Neural crest cell (in vitro differentiated cells): ENCODE measurements at regions not wholly inside any gene's neighbourhood (a gene's known extent, or its start where the extent isn't known, plus 50 kb on each side); places are given as distances from the start of the nearest gene placed in this dataset.

Source experiments
- DNase-seq: peaks from one replicate; pipeline ENCODE4 v3.0.0; 2021; ENCODE audit warnings: low read depth, mixed read lengths, low spot score
- H3K27ac Mint-ChIP-seq: one replicate; pipeline ENCODE4 v1.8.0; 2021; ENCODE audit warnings: mild to moderate bottlenecking, mixed read lengths; ENCODE audit not compliant: unreplicated experiment
- H3K27me3 Mint-ChIP-seq: 2 replicates; pipeline ENCODE4 v1.8.0; 2021; ENCODE audit warnings: low read depth, mild to moderate bottlenecking, mixed read lengths
- H3K36me3 Mint-ChIP-seq: 2 replicates; pipeline ENCODE4 v1.8.0; 2021; ENCODE audit warnings: low read depth, mild to moderate bottlenecking, mixed read lengths
- H3K4me1 Mint-ChIP-seq: 2 replicates; pipeline ENCODE4 v1.8.0; 2021; ENCODE audit warnings: mixed read lengths
- H3K4me3 Mint-ChIP-seq: one replicate; pipeline ENCODE4 v1.8.0; 2021; ENCODE audit warnings: mild to moderate bottlenecking, mixed read lengths
- H3K9me3 Mint-ChIP-seq: 2 replicates; pipeline ENCODE4 v1.8.0; 2021; ENCODE audit warnings: mixed read lengths
- TF ChIP-seq, protein P1 (sequence below): fragments of 200-600 bp; sonication (generic); conservative IDR thresholded peaks from 2 replicates; pipeline ENCODE4 v1.5.0; 2021; ENCODE audit warnings: antibody characterized with exemption, mild to moderate bottlenecking

GRCh38 chr1:232487236-232487635 lies 142.7 kb downstream of the SIPA1L2 start:
- Mint-ChIP-seq H3K9me3 (no peaks in the 10 kb centered on the region), H3K27ac (no peak overlapping the region), H3K4me1 (no peaks in the 10 kb centered on the region), H3K27me3 (no peaks in the 10 kb centered on the region), H3K36me3 (peaks cover 31% of the 10 kb centered on the region), H3K4me3 (no peak overlapping the region)
- TF ChIP-seq, protein P1, sequence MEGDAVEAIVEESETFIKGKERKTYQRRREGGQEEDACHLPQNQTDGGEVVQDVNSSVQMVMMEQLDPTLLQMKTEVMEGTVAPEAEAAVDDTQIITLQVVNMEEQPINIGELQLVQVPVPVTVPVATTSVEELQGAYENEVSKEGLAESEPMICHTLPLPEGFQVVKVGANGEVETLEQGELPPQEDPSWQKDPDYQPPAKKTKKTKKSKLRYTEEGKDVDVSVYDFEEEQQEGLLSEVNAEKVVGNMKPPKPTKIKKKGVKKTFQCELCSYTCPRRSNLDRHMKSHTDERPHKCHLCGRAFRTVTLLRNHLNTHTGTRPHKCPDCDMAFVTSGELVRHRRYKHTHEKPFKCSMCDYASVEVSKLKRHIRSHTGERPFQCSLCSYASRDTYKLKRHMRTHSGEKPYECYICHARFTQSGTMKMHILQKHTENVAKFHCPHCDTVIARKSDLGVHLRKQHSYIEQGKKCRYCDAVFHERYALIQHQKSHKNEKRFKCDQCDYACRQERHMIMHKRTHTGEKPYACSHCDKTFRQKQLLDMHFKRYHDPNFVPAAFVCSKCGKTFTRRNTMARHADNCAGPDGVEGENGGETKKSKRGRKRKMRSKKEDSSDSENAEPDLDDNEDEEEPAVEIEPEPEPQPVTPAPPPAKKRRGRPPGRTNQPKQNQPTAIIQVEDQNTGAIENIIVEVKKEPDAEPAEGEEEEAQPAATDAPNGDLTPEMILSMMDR: no peak
- DNase-seq: no peak

DNA sequence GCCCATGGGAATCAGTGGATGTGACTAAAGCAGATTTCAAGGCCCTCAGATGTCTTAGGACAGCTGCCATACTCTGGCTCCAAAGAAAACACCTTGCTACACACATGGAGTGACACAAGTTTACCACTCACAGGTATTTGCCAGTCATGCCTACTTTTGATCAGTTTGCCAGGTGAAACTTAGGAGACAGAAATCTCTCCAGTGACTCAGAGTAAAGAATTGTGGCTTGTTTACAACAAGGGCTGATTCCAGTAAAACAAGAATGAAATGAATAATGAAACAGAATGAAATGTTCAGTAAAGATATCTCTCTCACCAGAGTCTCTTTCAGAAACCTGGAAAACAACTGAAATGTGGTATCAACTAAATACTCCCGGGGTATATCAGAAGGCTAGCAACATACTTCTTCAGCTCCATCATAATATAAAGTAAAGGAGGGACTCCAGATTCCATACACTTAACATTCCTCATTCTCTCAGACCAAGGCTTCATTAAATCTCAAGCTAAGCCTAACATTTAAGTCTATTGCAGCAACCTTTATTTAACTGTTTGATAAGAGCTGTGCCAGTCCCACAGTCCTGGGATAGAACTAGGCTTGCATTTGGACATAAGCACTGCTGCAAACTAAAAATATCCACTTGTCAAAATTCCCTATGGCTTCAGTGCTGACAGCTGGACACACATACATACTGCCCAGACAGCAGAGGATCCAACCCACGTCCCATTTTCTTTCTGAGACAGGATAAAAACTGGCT lies 143.3 kb downstream of the SIPA1L2 start:
- Mint-ChIP-seq H3K4me1 (no peaks in the 10 kb centered on the region), H3K4me3 (no peak overlapping the region), H3K27me3 (no peaks in the 10 kb centered on the region), H3K27ac (no peak overlapping the region), H3K36me3 (peaks cover 33% of the 10 kb centered on the region), H3K9me3 (no peaks in the 10 kb centered on the region)
- no peak for DNase-seq
- TF ChIP-seq, protein P1: no peak

DNA sequence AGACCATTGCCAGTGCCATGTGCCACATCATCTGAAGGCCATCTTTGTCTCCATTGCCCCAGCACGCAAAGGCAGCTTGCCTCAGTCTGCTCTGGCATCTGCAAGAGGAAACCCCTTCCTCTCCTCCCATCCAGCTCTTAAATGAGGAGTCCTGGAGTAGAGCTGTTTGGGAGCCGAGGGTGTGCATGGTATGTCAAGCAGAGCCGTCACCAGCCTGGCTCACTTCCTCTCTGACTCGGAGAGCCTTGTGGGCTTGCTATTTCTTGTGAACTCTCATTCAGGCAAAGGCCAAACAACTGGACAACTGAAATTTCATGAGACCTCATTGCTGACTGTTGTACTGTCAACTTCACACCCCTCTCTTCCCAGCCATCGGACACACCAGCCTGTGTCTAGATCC lies 143.9 kb downstream of the SIPA1L2 start:
- Mint-ChIP-seq H3K4me1 (no peaks in the 10 kb centered on the region), H3K36me3 (peaks cover 29% of the 10 kb centered on the region), H3K27ac (no peak overlapping the region)

GRCh38 chr1:232484856-232485255 lies 145.1 kb downstream of the SIPA1L2 start:
- H3K27ac Mint-ChIP-seq: no peak overlapping the region
- no peaks in the 10 kb centered on the region for H3K4me1 Mint-ChIP-seq
- H3K27me3 Mint-ChIP-seq: no peaks in the 10 kb centered on the region
- H3K36me3 Mint-ChIP-seq: peaks cover 24% of the 10 kb centered on the region
- no peak overlapping the region for H3K4me3 Mint-ChIP-seq
- TF ChIP-seq, protein P1: no peak
- DNase-seq: no peak
- H3K9me3 Mint-ChIP-seq: no peaks in the 10 kb centered on the region

More for the DNA sequence above, 143.9 kb downstream of the SIPA1L2 start:
- Mint-ChIP-seq H3K4me3 (no peak overlapping the region), H3K9me3 (no peaks in the 10 kb centered on the region), H3K27me3 (no peaks in the 10 kb centered on the region)
- no peak for DNase-seq
- TF ChIP-seq, protein P1: no peak

DNA sequence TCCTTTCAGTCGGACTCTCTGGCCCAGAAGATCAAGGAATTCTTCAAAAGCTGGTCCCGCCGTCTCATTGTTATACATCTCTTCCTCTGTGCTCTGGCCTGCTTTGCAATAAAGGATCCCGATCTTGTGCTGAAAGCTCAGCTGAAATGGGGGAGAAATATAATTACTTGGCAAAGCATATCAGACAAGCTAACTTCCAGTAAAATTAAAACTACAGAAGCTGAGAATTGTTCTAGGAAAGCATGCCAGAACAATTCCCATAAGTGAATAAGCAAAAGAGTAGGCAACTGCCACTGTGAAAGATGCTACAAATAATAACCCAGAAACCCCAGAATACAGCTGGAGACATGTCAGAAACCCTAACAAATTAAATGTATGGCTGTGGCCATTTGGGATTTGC lies 146.1 kb downstream of the SIPA1L2 start:
- Mint-ChIP-seq H3K4me3 (no peak overlapping the region), H3K27me3 (no peaks in the 10 kb centered on the region), H3K27ac (no peak overlapping the region), H3K36me3 (peaks cover 29% of the 10 kb centered on the region), H3K9me3 (no peaks in the 10 kb centered on the region), H3K4me1 (peaks cover 5% of the 10 kb centered on the region)
- TF ChIP-seq, protein P1: no peak
- no peak for DNase-seq
